SK-N-SH (cell line): ENCODE measurements at regions not wholly inside any gene's neighbourhood (a gene's known extent, or its start where the extent isn't known, plus 50 kb on each side); places are given as distances from the start of the nearest gene placed in this dataset.
"Not testable (repeated sequence)": the region's sequence is repeated elsewhere in the genome, so short reads cannot be mapped to it uniquely, and the experiment has no call there.

Experiments
- CTCF ChIA-PET: fragments of 300-600, 350-600 bp; formaldehyde crosslinking; extraction: SDS; loops from one replicate; lab custom pipeline; 2021; lab: Yijun Ruan, JAX
- POLR2A ChIA-PET: fragments of 350-600 bp; sonication (Branson Sonifier 250); formaldehyde crosslinking; extraction: SDS; loops from one replicate; lab custom pipeline; 2020; ENCODE audit warnings: antibody characterized with exemption, inconsistent platforms; lab: Yijun Ruan, JAX
- DNase-seq: peaks from one replicate; pipeline ENCODE4 v3.0.0; 2012
- H2AFZ ChIP-seq: fragments of 200-600 bp; sonication (generic); 2 replicates; pipeline ENCODE4 v1.8.1; 2016; ENCODE audit warnings: antibody characterized with exemption, mild to moderate bottlenecking, low read depth
- H3F3A ChIP-seq: fragments of 200-600 bp; sonication (generic); replicated peaks from 2 replicates; pipeline ENCODE3; 2016; ENCODE audit warnings: antibody characterized with exemption, mild to moderate bottlenecking; ENCODE audit not compliant: insufficient read depth
- H3K27ac ChIP-seq, 2 experiments: fragments of 200-500 bp in 1 of 2; fragments of 200-600 bp in 1 of 2; sonication (Bioruptor generic) in 1 of 2; sonication (generic), shearing (Covaris generic) in 1 of 2; 2 replicates each; pipeline versions ENCODE4 v1.5.1 to v1.6.1; 2014 to 2016; ENCODE audit warnings: low read depth in 2 of 2, inconsistent platforms in 1 of 2, low read length in 1 of 2, mild to moderate bottlenecking in 1 of 2, mixed read lengths in 1 of 2
- H3K27me3 ChIP-seq: fragments of 200-600 bp; sonication (generic), shearing (Covaris generic); 2 replicates; pipeline ENCODE4 v1.6.1; 2016; ENCODE audit warnings: mixed run types; ENCODE audit not compliant: insufficient read depth
- H3K36me3 ChIP-seq, 2 experiments: fragments of 200-500 bp in 1 of 2; fragments of 200-600 bp in 1 of 2; sonication (Bioruptor generic) in 1 of 2; sonication (generic) in 1 of 2; replicated peaks in 1 of 2; 2 replicates each; pipeline versions ENCODE3 to v1.5.1; 2014 to 2016; ENCODE audit warnings: low read length in 1 of 2, mild to moderate bottlenecking in 1 of 2; ENCODE audit not compliant: insufficient read depth in 2 of 2, control insufficient read depth in 1 of 2
- H3K4me1 ChIP-seq, 2 experiments: fragments of 200-500 bp in 1 of 2; fragments of 200-600 bp in 1 of 2; sonication (Bioruptor generic) in 1 of 2; sonication (generic), shearing (Covaris generic) in 1 of 2; 2 replicates each; pipeline versions ENCODE4 v1.5.1 to v1.6.1; 2014 to 2016; ENCODE audit warnings: low read depth in 1 of 2, low read length in 1 of 2, mixed run types in 1 of 2; ENCODE audit not compliant: insufficient read depth in 2 of 2, control insufficient read depth in 1 of 2
- H3K4me2 ChIP-seq: fragments of 200-600 bp; sonication (generic), shearing (Covaris generic); 2 replicates; pipeline ENCODE4 v1.6.1; 2017; ENCODE audit warnings: mixed run types
- H3K4me3 ChIP-seq, 2 experiments: fragments of 200-500 bp in 1 of 2; fragments of 200-600 bp in 1 of 2; sonication (Bioruptor generic) in 1 of 2; sonication (generic), shearing (Covaris generic) in 1 of 2; 2 replicates each; pipeline versions ENCODE4 v1.5.1 to v1.8.1; 2014 to 2016; ENCODE audit warnings: low read depth in 2 of 2, inconsistent platforms in 1 of 2, low read length in 1 of 2, mild to moderate bottlenecking in 1 of 2, mixed read lengths in 1 of 2, moderate library complexity in 1 of 2
- H3K79me2 ChIP-seq: fragments of 200-600 bp; sonication (generic); 2 replicates; pipeline ENCODE4 v1.8.1; 2017; ENCODE audit warnings: mild to moderate bottlenecking; ENCODE audit not compliant: insufficient read depth
- H3K9ac ChIP-seq: fragments of 200-600 bp; sonication (generic); 2 replicates; pipeline ENCODE4 v1.6.1; 2017; ENCODE audit warnings: mixed run types
- H3K9me2 ChIP-seq: fragments of 200-600 bp; sonication (generic); 2 replicates; pipeline ENCODE4 v1.6.1; 2017; ENCODE audit warnings: mixed run types
- H3K9me3 ChIP-seq: fragments of 200-600 bp; sonication (generic); 2 replicates; pipeline ENCODE4 v1.6.1; 2017; ENCODE audit warnings: mixed run types, mild to moderate bottlenecking, moderate library complexity
- H4K20me1 ChIP-seq: fragments of 200-600 bp; sonication (generic); 2 replicates; pipeline ENCODE4 v1.6.1; 2017; ENCODE audit warnings: mild to moderate bottlenecking, mixed run types; ENCODE audit not compliant: insufficient read depth
- CHD2 ChIP-seq: fragments of 150-350 bp; IDR thresholded peaks from 2 replicates; pipeline ENCODE4 v1.6.1; 2018; ENCODE audit warnings: low read length; ENCODE audit not compliant: partially characterized antibody
- JUND ChIP-seq: IDR thresholded peaks from 2 replicates; pipeline ENCODE4 v1.4.0; 2012
- REST ChIP-seq: IDR thresholded peaks from 2 replicates; pipeline ENCODE4 v1.6.1; 2012; ENCODE audit warnings: mild to moderate bottlenecking, low read depth, low read length, moderate library complexity
- TCF12 ChIP-seq: IDR thresholded peaks from 2 replicates; pipeline ENCODE4 v1.4.0; 2012
- WGBS: methylation state at CpG from one replicate; pipeline ENCODE4 v1.1.6; 2017; ENCODE audit warnings: low lambda C conversion rate; 5-methylcytosine and 5-hydroxymethylcytosine counted together

- Histone ChIP-seq H3K9ac (no peak overlapping the region), H3K27ac (no peak overlapping the region), H3K4me2 (no peak overlapping the region), H3K79me2 (no peaks in the 10 kb centered on the region), H3K36me3 (no peaks in the 10 kb centered on the region), H3K27me3 (no peaks in the 10 kb centered on the region), H3K4me1 (no peaks in the 10 kb centered on the region), H3K9me2 (no peaks in the 10 kb centered on the region), H3K9me3 (no peaks in the 10 kb centered on the region), H3K4me3 (no peak overlapping the region), H3F3A (no peaks in the 10 kb centered on the region), H2AFZ (no peak overlapping the region), H4K20me1 (no peaks in the 10 kb centered on the region)
- CTCF ChIA-PET: no interaction called here
- WGBS: 23% methylated on average over 1 of the region's 1 CpG
- POLR2A ChIA-PET: no interaction called here
- no peak for DNase-seq
- no peak for TF ChIP-seq REST
- no peak for TF ChIP-seq CHD2
- TF ChIP-seq JUND: no peak
Measured at GRCh38 chr5:42163083-42163482, 238.0 kb downstream of the FBXO4 start.

DNA sequence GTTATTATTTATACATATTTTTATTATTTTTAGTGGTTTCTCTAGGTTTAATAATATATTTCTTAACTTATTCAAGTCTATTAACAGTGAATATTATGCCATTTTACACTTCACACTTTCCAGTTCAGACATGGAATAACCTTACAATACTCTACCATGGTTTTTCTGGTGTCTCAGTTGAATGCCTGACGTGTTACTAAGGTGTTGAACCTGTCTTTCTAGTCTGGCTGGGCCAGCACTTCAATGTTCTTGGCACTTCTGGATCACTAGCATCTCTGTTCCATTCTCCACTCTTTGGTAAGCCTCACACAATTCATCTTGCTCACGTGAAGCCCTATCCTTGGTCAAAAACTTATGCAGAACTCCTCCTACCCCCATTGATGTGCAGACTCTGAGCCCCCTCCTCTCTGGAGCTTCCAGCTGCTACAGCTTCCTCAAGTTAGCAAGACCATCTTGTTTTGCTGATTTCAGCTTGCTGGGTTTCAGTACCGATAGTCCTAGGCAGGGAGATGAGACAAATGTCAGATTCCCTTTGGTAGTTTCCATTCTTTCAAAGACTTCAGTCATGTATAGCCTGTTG, 243.1 kb downstream of the FBXO4 start:
- DNase-seq: no peak
- no peak overlapping the region for H3K4me2 ChIP-seq
- H2AFZ ChIP-seq: no peak overlapping the region
- H4K20me1 ChIP-seq: no peaks in the 10 kb centered on the region
- 4% methylated on average over 3 of the region's 3 CpGs for WGBS
- no peaks in the 10 kb centered on the region for H3K9me3 ChIP-seq
- ChIA-PET POLR2A (no interaction called here), CTCF (interaction anchor here (0.7 kb wide), 1 partner anchor 23 kb away, joined by 3 read pairs; no protein-coding TSS in a partner anchor)
- H3F3A ChIP-seq: no peaks in the 10 kb centered on the region
- no peak for TF ChIP-seq CHD2
- no peak for TF ChIP-seq TCF12
- H3K4me3 ChIP-seq: no peak overlapping the region
- no peak overlapping the region for H3K27ac ChIP-seq
- no peaks in the 10 kb centered on the region for H3K36me3 ChIP-seq
- H3K4me1 ChIP-seq: no peaks in the 10 kb centered on the region
- H3K79me2 ChIP-seq: no peaks in the 10 kb centered on the region
- no peaks in the 10 kb centered on the region for H3K27me3 ChIP-seq
- H3K9me2 ChIP-seq: no peaks in the 10 kb centered on the region
- no peak overlapping the region for H3K9ac ChIP-seq

- CTCF ChIA-PET, DNase-seq, POLR2A ChIA-PET: not testable (repeated sequence)
Measured at GRCh38 chr5:42176118-42176517, 247.1 kb upstream of the GHR start.

DNA sequence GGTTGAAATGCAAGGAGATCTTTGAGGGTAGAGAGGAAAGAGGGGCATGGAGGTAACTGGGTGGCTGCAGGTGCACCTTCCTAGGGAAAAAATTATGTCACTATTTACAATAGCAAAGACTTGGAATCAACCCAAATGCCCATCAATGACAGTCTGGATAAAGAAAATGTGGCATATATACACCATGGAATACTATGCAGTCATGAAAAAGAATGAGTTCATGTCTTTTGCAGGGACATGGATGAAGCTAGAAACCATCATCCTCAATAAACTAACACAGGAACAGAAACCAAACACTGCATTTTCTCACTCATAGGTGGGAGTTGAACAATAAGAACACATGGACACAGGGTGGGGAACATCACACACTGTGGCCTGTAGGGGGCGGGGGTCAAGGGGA, 243.4 kb upstream of the GHR start:
- H3K4me2 ChIP-seq, H3K9me3 ChIP-seq, DNase-seq, H3K27ac ChIP-seq, H2AFZ ChIP-seq, H3K9ac ChIP-seq, CTCF ChIA-PET, H3F3A ChIP-seq, POLR2A ChIA-PET, H3K4me3 ChIP-seq, H3K79me2 ChIP-seq, H4K20me1 ChIP-seq, H3K9me2 ChIP-seq, H3K36me3 ChIP-seq, H3K27me3 ChIP-seq, H3K4me1 ChIP-seq: not testable (repeated sequence)
- WGBS: 0% methylated on average over 1 of the region's 1 CpG

More at GRCh38 chr5:42176118-42176517, 247.1 kb upstream of the GHR start:
- not testable (repeated sequence) for H3K4me1 ChIP-seq, H2AFZ ChIP-seq, H4K20me1 ChIP-seq, H3K9me2 ChIP-seq, H3K27me3 ChIP-seq, H3K36me3 ChIP-seq, H3K9me3 ChIP-seq, H3K4me3 ChIP-seq, H3K79me2 ChIP-seq, H3K4me2 ChIP-seq, H3K9ac ChIP-seq, H3F3A ChIP-seq, H3K27ac ChIP-seq
- 0% methylated on average over 3 of the region's 3 CpGs for WGBS
